ENCODE measurements at regions not wholly inside any gene's neighbourhood (a gene's known extent, or its start where the extent isn't known, plus 50 kb on each side); places are given as distances from the start of the nearest gene placed in this dataset.

DNA sequence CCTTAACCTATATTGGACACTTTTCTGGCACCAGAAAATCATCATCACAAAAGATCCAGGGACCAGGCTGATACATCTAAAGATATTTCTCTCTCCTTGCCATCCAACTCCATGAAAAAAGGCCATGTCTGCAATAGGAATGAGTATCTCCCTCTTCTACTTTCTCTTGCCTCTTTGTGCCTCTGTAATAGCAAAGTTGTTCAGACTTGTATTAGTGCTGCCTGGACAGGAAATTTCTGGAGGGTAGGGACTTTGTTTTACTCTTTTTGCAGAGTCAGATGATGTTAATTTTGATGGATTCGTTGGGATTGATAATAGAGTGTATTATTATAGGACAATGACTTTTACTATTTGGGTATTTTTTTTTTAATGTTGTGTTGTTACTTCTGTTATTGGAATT, 376.3 kb downstream of the INHBA start:
- H3K4me3 Mint-ChIP-seq = no peak overlapping the region
- no peak overlapping the region for H3K27ac Mint-ChIP-seq
- H3K4me1 Mint-ChIP-seq = no peaks in the 10 kb centered on the region
- no peaks in the 10 kb centered on the region for H3K27me3 Mint-ChIP-seq
- peaks cover 6% of the 10 kb centered on the region for H3K9me3 Mint-ChIP-seq
- ATAC-seq (replicated peaks) = no peak
- no peaks in the 10 kb centered on the region for H3K36me3 Mint-ChIP-seq (ENCODE audit: low read depth)

- H3K27ac Mint-ChIP-seq = no peak overlapping the region
- H3K4me1 Mint-ChIP-seq = no peaks in the 10 kb centered on the region
- no peaks in the 10 kb centered on the region for H3K36me3 Mint-ChIP-seq (ENCODE audit: low read depth)
- no peak for ATAC-seq (replicated peaks)
- H3K27me3 Mint-ChIP-seq = no peaks in the 10 kb centered on the region
- peaks cover 3% of the 10 kb centered on the region for H3K9me3 Mint-ChIP-seq
- no peak overlapping the region for H3K4me3 Mint-ChIP-seq
Measured at GRCh38 chr7:41323806-41324205, 379.1 kb downstream of the INHBA start.

GRCh38 chr7:41319581-41319980, 383.3 kb downstream of the INHBA start:
- H3K9me3 Mint-ChIP-seq = peaks cover 3% of the 10 kb centered on the region
- no peak for ATAC-seq (replicated peaks)
- H3K27me3 Mint-ChIP-seq = no peaks in the 10 kb centered on the region
- no peaks in the 10 kb centered on the region for H3K36me3 Mint-ChIP-seq (ENCODE audit: low read depth)
- no peaks in the 10 kb centered on the region for H3K4me1 Mint-ChIP-seq
- H3K27ac Mint-ChIP-seq = no peak overlapping the region
- no peak overlapping the region for H3K4me3 Mint-ChIP-seq

DNA sequence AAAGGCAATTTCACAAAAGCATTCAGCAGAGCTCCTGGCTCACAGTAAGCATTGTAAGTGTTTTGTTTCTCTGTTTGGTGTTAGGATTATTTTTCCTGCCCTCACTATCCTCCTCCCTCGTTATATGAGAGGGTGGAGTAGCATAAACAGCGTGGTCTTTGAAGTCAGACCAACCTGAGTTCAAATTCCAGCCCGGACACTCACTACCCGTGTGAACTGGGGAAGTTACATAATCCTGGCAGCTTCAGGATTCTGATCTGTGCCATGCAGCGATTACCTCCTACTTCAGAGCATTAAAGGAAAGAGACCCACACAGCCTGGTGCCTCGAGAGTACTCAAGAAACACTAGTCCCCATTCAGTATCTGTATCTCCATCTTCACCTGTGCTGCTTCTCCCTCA, 386.5 kb downstream of the INHBA start:
- Mint-ChIP-seq H3K9me3 (peaks cover 7% of the 10 kb centered on the region), H3K4me1 (no peaks in the 10 kb centered on the region), H3K4me3 (no peak overlapping the region), H3K27ac (no peak overlapping the region), H3K36me3 (ENCODE audit: low read depth) (no peaks in the 10 kb centered on the region), H3K27me3 (no peaks in the 10 kb centered on the region)
- no peak for ATAC-seq (replicated peaks)

DNA sequence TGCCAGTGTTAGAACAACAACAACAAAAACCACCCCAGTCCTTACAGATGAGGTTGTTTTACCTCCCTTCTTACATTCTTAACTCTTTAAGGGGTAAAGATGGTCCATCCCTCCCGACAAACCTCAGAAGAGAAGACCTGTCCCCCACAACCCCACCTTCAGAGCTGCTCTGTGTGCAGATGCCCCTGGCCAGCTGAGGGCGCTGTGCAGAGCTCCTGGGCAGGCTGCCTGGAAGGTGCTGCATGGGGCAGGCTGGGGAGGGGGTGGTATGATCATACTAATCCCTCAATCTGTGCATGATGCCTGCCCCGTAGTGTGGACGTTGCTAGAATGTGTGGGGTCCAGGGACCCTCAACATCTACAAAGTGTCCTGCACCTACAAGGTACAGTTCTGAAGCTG, 387.1 kb downstream of the INHBA start:
- Mint-ChIP-seq H3K9me3 (peaks cover 8% of the 10 kb centered on the region), H3K4me1 (no peaks in the 10 kb centered on the region), H3K27me3 (no peaks in the 10 kb centered on the region), H3K27ac (no peak overlapping the region), H3K36me3 (ENCODE audit: low read depth) (no peaks in the 10 kb centered on the region), H3K4me3 (no peak overlapping the region)
- ATAC-seq (replicated peaks) = no peak

- Mint-ChIP-seq H3K4me1 (no peaks in the 10 kb centered on the region), H3K27me3 (no peaks in the 10 kb centered on the region), H3K27ac (no peak overlapping the region), H3K4me3 (no peak overlapping the region), H3K9me3 (peaks cover 5% of the 10 kb centered on the region), H3K36me3 (ENCODE audit: low read depth) (no peaks in the 10 kb centered on the region)
- ATAC-seq (replicated peaks) = no peak
Measured at GRCh38 chr7:41313171-41313570, 389.7 kb downstream of the INHBA start.

DNA sequence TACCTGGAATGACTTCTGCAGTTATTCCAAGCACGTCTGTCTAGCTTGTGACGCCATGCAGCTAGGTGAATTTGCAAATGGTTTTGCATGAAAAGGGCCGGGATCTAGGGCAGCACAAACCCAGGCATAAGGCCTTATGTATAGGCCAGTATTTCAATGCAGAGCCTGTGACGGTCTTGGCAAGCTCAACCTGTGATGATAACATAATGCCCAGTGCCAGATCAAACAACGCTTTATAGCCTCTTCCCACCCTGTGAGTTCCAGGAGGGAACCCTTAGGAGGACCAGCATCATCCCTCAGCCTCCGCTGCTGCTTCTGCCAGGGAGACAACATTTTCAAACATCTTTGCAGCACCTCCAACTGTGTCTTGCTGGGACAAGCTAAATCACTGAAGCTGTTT, 390.7 kb downstream of the INHBA start:
- Mint-ChIP-seq H3K4me1 (no peaks in the 10 kb centered on the region), H3K4me3 (no peak overlapping the region)

DNA sequence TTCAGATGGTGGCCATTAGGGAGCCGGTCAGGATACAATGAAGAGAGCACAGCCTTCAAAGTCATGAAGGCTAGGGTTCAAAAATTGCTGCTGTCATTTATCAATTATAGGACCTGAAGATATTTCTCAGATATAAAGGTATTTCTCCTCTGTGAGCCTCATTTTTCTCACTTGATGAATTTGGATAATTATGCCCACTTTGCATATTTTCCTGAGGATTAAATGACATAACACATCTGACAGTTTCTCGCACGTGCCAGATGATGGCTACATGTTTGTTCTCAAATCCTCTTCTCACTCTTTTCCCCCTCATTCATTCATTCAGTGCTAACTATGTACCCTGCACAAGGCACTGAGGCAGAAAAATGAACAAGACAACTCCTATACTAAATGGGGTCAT, 391.6 kb downstream of the INHBA start:
- H3K36me3 Mint-ChIP-seq (ENCODE audit: low read depth) = no peaks in the 10 kb centered on the region
- H3K9me3 Mint-ChIP-seq = peaks cover 5% of the 10 kb centered on the region
- no peaks in the 10 kb centered on the region for H3K27me3 Mint-ChIP-seq
- no peak overlapping the region for H3K4me3 Mint-ChIP-seq
- H3K4me1 Mint-ChIP-seq = no peaks in the 10 kb centered on the region
- no peak overlapping the region for H3K27ac Mint-ChIP-seq
- ATAC-seq (replicated peaks) = no peak

More for the DNA sequence above, 390.7 kb downstream of the INHBA start:
- no peaks in the 10 kb centered on the region for H3K27me3 Mint-ChIP-seq
- H3K36me3 Mint-ChIP-seq (ENCODE audit: low read depth) = no peaks in the 10 kb centered on the region
- no peak overlapping the region for H3K27ac Mint-ChIP-seq
- ATAC-seq (replicated peaks) = no peak
- H3K9me3 Mint-ChIP-seq = peaks cover 5% of the 10 kb centered on the region

GRCh38 chr7:41306486-41306885, 396.4 kb downstream of the INHBA start:
- no peaks in the 10 kb centered on the region for H3K4me1 Mint-ChIP-seq
- H3K4me3 Mint-ChIP-seq = no peak overlapping the region
- no peaks in the 10 kb centered on the region for H3K27me3 Mint-ChIP-seq
- no peak for ATAC-seq (replicated peaks)
- H3K27ac Mint-ChIP-seq = no peak overlapping the region
- H3K36me3 Mint-ChIP-seq (ENCODE audit: low read depth) = no peaks in the 10 kb centered on the region
- peaks cover 6% of the 10 kb centered on the region for H3K9me3 Mint-ChIP-seq

DNA sequence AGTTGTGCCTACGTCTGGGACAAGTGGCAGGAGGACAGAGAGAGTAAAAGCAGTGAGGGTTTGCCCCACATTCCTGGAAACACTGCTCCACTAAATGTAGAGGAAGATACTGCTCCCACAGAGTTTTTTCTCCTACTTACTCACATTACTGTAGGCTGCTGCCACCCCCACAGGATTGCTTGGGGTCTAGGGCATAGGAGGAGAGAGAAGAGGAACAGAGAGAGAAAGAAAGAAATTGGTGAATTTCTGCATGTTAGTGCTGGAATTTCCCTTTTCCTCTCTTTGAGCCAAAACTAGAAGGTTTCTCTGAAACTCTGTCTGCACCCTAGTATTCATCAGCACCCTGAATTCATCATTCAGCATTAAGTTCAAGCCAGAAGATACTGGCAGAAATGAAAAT, 397.9 kb downstream of the INHBA start:
- no peaks in the 10 kb centered on the region for H3K4me1 Mint-ChIP-seq
- H3K4me3 Mint-ChIP-seq = no peak overlapping the region
- H3K27me3 Mint-ChIP-seq = no peaks in the 10 kb centered on the region
- H3K27ac Mint-ChIP-seq = no peak overlapping the region
- peaks cover 4% of the 10 kb centered on the region for H3K9me3 Mint-ChIP-seq
- H3K36me3 Mint-ChIP-seq (ENCODE audit: low read depth) = no peaks in the 10 kb centered on the region
- ATAC-seq (replicated peaks) = no peak

DNA sequence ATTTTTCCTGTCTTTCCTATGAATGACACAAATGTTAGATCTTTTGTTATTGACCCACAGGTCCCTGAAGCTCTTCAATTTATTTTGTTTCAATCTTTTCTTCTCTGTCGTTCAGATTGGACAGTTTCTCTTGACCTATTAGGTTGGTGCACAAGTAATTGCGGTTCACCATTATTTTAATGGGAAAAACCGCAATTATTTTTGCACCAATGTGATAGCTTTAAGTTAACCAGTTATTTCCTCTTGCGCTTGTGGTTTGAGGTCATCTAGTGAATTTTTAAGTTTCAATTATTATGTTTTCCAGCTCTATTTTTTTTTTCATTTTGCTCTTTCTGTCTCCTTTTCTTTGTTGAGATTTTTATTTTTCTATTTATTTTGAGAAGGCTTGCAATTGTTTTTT, 399.2 kb downstream of the INHBA start:
- Mint-ChIP-seq H3K4me3 (no peak overlapping the region), H3K9me3 (peaks cover 4% of the 10 kb centered on the region), H3K27ac (no peak overlapping the region), H3K27me3 (no peaks in the 10 kb centered on the region), H3K4me1 (no peaks in the 10 kb centered on the region), H3K36me3 (ENCODE audit: low read depth) (no peaks in the 10 kb centered on the region)
- no peak for ATAC-seq (replicated peaks)

- H3K4me3 Mint-ChIP-seq = no peak overlapping the region
- H3K36me3 Mint-ChIP-seq (ENCODE audit: low read depth) = no peaks in the 10 kb centered on the region
- H3K9me3 Mint-ChIP-seq = peaks cover 4% of the 10 kb centered on the region
- no peaks in the 10 kb centered on the region for H3K4me1 Mint-ChIP-seq
- ATAC-seq (replicated peaks) = no peak
- H3K27me3 Mint-ChIP-seq = no peaks in the 10 kb centered on the region
- no peak overlapping the region for H3K27ac Mint-ChIP-seq
Measured at GRCh38 chr7:41298409-41298808, 404.5 kb downstream of the INHBA start.

DNA sequence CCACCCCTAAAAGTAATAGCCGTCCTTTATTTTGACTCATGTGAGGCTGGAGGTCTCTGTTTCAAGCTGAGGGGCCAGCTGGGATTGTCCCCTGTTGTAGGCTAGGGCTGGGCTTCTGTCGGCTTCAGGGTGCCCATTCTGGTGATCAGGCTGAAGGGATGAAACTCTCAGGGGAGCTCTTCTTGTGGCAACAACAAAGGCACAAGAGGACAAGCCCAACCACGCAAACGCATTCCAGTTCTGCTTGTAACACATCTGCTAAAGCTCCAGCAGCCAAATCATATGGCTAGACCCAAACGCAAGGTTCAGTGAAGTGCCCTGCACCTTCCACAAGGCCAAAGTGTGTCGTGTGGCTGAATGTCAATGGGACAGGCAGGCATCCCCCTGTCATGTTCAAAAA, 405.7 kb downstream of the INHBA start:
- Mint-ChIP-seq H3K36me3 (ENCODE audit: low read depth) (no peaks in the 10 kb centered on the region), H3K4me1 (no peaks in the 10 kb centered on the region), H3K9me3 (peaks cover 7% of the 10 kb centered on the region), H3K4me3 (no peak overlapping the region), H3K27me3 (no peaks in the 10 kb centered on the region), H3K27ac (no peak overlapping the region)
- ATAC-seq (replicated peaks) = no peak

- H3K4me3 Mint-ChIP-seq = no peak overlapping the region
- H3K9me3 Mint-ChIP-seq = peaks cover 7% of the 10 kb centered on the region
- no peaks in the 10 kb centered on the region for H3K27me3 Mint-ChIP-seq
- H3K36me3 Mint-ChIP-seq (ENCODE audit: low read depth) = no peaks in the 10 kb centered on the region
- no peak overlapping the region for H3K27ac Mint-ChIP-seq
- no peak for ATAC-seq (replicated peaks)
- H3K4me1 Mint-ChIP-seq = no peaks in the 10 kb centered on the region
Measured at GRCh38 chr7:41295455-41295815, 407.5 kb downstream of the INHBA start.

DNA sequence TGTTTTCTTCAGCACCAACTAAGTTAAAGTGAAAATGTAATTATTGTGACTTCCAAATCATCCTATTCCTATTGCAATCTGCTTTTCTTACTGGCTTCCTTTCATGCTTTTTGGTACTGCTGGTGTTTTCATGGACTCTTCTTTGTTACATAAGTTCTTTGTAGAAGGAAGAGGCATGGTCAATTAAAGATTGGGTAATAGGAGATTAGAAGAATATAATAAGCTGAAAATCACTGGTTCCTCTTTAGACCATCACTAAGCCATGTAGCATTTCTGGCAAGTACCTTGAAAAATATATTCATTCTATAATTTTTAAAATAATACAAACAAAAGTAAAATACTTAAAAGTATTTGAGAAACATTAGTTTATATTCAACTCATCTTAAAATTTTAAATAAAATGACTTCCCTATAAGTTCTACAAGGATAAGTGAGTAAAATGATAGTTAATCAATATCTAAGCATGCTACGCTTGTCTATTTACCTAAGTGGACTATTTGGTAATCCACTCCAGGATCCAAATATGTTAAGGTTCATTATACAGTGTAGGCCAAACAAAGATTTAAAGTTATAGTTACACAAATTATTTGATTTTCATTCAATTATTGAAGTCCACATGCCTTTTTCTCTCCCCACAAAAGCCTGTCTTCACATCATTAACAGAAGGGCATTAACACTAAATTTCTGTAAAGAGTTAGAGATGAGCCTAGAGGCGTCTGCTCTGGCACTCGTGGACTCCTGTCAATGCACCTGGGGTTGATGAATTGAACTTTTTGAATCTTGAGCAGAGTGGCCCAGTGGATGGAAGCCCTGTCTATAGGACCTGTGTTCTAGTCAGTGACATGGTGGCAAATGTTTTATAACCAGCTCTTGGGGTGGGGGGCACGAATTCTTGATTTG, 408.1 kb downstream of the INHBA start:
- H3K4me3 Mint-ChIP-seq = no peak overlapping the region
- H3K27me3 Mint-ChIP-seq = no peaks in the 10 kb centered on the region
- no peak for ATAC-seq (replicated peaks)
- no peak overlapping the region for H3K27ac Mint-ChIP-seq
- peaks cover 7% of the 10 kb centered on the region for H3K9me3 Mint-ChIP-seq
- H3K4me1 Mint-ChIP-seq = no peaks in the 10 kb centered on the region
- H3K36me3 Mint-ChIP-seq (ENCODE audit: low read depth) = no peaks in the 10 kb centered on the region

GRCh38 chr7:41292487-41292886, 410.4 kb downstream of the INHBA start:
- H3K4me1 Mint-ChIP-seq = no peaks in the 10 kb centered on the region
- peaks cover 11% of the 10 kb centered on the region for H3K9me3 Mint-ChIP-seq
- no peak overlapping the region for H3K27ac Mint-ChIP-seq
- H3K36me3 Mint-ChIP-seq (ENCODE audit: low read depth) = no peaks in the 10 kb centered on the region
- H3K4me3 Mint-ChIP-seq = no peak overlapping the region
- H3K27me3 Mint-ChIP-seq = no peaks in the 10 kb centered on the region
- no peak for ATAC-seq (replicated peaks)
